ENCODE measurements at regions not wholly inside any gene's neighbourhood (a gene's known extent, or its start where the extent isn't known, plus 50 kb on each side); places are given as distances from the start of the nearest gene placed in this dataset.
"Not testable (repeated sequence)": the region's sequence is repeated elsewhere in the genome, so short reads cannot be mapped to it uniquely, and the experiment has no call there.

DNA sequence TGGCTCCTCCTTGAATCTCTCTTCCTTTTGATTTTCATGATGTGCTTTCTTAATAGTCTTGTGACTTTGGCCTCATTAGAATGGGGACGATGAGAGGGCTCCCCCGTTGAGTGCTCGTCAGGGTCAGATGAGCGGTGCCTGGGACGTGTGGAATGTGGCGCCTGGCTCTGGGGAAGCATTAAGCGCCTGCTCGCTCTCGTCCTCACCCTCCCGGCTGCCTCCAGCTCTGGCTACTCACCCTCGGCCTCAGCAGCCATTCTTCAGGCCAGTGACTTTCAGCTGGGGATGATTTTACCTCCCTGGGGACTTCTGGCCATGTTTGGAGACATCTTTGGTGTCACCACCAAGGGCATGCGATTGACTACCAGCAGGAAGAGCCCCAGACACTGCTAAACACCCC is 69.7 kb downstream of the RPS6KA4 start:
- DNase-seq = no peak

DNA sequence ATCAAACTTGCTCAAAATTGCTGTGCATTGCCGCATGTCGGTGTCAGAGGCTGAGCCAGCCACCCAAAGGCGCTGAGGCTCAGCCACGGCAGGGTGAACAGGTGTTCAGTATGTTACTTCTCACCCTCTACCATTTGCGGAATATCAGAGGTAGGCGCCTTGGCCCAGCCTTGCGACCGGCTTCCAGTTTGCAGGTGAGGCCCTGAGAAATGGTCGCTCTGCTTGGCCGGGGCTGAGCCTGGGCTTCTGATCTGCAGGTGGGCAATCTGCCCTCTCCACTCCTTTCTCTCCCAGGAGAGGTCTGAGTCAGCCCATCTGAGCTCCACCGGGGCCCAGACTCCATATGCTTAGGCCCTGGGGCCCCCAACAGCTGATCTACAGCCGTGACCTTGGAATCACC is 71.0 kb downstream of the RPS6KA4 start:
- DNase-seq = no peak

DNA sequence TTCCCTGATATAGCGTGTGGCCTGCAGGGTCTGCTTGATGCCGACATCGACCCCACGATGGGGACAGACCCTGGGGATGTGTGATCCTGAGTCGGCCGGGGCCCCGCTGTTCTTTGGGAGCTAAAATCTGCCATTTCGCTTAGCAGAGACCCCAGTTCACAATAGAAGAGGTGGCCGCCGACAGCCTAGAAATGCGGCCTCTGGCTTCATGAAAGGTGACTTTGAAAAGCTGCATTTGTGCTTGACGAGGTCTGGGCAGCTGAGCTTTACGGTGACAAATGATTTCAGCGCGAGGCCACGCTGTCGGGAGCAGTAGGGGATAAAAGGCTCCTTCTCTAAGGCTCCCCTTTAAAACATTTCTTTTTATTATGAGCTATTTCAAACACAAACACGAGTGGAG is 71.7 kb downstream of the RPS6KA4 start:
- no peak for DNase-seq

DNA sequence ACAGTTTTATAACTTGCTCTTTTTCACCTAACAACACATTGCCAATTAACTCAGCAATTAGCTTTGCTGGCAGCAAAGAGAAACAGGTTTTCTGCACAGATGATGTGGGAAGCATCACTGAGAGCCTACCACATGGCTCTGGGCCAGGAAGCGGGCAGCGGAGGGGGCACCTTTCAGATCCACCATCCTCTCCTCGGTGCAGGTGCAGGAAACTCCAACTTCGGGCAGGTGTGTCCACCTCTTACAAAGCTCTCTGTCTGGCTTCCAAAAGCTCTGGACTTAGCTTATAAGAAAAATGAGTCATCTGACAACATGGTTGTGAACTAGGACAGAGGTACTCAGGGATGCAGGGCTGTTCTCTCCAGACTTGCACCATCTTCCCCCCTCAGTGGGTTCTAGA is 77.0 kb downstream of the RPS6KA4 start:
- DNase-seq = no peak

DNA sequence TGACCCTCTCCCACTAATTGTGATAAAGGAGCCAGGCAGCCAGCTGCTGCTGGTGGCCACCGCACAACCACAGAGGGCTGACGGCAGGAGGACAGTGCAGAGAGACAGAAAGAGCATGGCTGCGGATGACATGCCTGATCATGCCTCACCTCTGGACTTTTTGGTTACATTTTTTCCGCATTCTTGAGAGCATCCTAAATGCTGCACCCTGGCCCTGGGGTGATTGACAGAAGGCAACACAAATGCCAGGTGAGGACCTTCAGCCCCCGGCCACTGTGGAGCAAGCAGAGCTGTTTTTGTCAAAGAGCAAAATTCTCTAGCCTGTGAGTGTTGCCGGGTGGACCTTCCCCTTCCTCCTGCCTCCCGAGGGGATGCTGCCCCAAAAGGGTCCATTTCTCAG is 78.5 kb downstream of the RPS6KA4 start:
- no peak for DNase-seq

DNA sequence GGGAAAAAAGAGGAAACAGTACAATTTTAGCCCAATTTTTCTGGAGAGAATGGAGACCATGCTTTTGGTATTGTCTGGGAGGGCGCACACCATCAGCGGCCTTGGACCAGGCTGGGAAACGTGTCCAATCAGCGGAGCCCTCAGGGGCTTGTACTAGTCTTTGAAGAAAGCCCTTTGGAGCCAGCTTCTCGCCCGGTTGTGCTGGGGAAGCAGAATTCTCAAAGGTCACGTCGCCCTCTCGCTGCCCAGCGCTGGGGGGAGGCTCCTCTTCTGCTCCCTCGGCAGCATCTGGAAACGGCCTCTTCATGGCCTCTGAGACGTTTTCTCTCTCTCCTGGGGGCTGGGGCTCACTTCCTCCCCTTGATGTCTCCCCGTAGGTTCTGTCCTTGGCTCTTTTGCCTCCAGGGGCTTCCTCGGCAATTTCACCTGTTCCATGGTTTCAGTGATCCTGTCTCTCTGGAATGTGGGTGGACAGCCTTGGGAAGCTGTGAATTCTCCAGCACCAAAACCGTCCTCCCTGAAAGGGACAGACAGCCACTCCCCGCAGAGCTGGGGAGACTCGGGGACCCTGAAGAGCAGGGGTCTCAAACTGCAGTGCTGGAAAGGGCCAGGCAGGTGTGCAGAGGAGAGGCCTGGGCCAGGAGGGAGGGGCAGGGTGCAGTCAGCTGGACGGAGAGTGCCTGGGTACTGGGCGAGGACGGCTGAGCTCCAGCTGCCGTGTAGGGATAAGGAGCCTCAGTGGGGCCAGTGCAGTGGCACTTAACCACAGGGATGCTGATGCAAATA is 80.2 kb downstream of the RPS6KA4 start:
- DNase-seq = no peak

DNA sequence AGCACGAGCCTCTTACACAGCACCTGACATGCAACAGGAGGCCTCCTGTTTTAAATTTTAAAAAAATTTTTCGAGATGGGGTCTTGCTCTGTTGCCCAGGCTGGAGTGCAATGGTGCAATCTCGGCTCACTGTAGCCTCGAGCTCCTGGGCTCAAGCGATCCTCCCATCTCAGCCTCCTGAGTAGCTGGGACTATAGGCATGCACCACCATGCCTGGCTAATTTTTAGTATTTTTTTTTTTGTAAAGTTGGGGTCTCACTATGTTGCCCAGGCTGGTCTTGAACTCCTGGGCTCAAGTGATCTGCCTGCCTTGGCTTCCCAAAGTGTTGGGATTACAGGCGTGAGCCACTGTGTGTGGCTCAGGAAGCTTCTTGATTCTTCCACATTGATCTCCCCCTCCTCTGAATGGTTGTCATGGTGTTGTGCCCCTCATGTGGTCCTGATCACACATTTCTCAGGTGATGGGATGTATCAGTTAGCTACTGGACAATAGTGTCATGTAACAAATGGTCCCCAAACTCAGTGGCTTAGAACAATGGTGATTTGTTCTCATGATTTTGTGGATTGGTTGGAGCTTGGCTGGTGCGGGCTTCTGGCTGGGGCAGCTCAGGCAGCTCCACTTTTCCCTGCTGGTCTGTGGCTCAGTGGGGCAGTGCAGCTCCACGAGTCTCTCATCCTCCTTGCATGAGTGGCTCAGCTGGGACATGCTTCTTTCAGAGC is 81.0 kb downstream of the RPS6KA4 start:
- not testable (repeated sequence) for DNase-seq

DNA sequence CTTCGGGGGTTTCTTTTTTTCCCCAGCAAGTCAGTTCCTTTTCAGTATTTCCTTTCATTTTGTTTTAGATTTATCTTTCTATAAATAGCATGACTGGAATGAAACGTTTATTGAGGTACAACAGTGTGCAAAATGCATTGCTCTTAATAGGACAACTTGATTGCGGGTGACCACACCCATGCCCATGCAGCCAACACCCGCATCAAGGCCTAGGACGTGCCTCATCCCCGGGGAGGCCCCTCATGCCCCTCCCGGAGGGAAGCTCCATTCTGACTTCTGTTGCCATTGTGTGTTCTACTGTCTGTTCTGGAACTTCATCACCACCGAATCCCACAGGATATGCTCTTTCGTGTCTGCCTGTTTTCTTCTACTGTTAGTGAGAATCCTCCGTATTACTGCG is 82.2 kb downstream of the RPS6KA4 start:
- DNase-seq = no peak

DNA sequence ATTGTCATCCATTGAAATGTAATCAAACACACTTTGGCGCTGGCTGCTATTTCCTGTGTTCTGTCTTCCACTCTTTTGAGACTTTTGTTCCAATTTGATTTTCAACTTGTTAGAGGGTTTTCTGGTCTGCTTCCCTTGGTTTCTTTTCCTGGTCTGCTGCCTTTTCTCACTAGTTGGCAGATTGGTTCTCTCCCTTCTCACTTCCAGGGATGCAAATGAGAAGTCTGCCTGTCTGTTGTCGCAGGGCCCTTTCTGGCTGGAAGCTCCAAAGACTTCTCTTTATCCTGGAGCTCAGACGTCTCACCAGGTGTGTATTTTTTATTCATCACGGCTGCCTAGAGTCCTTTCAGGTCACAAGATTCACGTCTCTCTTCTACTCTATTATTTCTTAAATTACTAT is 84.0 kb downstream of the RPS6KA4 start:
- DNase-seq = no peak

DNA sequence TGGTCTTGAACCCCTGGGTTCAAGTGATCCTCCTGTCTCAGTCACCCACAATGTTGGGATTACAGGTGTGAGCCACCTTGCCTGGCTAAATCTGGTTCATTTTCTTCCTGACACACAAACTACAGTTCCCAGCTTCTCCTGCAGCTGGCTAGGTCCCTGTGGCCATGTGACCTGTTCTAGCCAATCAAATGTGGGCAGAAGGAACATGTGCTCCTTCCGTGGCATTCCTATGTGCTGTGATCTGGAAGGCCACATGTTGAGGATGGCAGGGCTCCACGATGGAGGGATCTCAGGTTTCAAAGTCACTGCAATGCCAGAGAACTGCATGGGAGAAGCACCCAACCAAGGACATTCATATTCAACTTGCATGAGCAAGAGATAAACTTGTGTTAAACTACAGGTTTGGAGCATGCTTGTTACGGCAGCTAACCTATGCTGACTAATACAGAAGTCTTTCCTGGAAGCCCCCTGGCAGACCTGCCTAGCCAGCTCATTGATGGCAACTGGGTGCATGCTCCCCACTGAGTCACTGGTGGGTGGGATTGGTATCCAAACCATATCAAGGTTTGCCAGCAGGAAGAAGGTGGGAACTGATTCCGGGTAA is 86.0 kb downstream of the RPS6KA4 start:
- no peak for DNase-seq

DNA sequence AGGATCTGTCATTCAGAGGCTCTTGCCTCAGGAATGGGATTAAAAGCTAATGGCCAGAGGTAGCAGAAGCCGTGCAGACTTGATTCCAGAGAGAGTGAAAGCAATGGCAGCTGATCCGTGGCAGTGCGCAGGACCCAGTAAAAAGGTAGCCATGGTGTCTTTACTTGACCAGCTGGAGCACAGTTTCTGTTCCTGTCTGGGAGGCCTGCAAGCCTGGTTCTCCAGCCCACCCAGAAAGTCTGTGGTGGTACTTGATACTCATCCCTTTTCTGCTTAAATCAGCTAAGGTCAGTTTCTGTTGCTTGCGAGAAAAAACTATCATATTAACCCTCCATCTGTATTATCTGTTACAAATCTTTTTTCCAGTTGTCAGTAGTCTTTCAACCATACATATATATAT is 86.7 kb downstream of the RPS6KA4 start:
- DNase-seq = no peak

DNA sequence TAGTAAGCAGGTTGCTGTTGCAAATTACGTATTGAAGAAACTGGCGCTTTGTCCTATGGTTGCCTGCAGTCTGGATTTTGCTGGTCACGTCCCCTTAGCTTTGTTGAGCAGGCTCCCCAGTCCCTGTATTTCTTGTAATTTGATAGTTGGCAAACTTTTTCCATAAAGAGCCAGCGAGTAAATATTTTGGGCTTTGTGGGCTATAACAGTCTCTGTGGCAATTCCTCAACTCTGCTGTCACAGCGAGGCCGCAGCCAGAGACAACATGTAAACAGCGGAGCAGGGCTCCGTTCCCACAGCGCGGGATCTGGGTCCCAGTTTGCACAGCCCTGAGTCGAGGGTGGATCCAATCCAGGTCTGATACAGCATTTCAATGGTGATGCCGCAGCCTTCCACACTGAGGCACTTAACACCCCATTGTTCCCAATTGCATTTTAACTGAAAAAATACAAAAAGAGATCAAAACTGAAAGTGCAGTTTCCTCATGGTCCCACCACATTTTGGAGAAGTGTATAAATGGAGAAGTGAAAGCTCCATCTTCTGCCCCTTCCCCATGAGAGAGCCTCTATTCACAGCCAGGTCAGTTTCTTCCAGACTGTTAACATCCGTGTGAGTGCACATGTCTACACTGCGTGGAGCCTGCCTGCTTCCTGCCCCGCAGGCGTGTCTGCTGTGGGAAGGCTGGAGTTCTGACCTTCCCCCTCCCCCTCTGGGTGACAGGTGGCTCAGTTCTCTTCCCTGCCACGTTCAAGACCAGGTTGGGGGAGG is 89.1 kb downstream of the RPS6KA4 start:
- no peak for DNase-seq

DNA sequence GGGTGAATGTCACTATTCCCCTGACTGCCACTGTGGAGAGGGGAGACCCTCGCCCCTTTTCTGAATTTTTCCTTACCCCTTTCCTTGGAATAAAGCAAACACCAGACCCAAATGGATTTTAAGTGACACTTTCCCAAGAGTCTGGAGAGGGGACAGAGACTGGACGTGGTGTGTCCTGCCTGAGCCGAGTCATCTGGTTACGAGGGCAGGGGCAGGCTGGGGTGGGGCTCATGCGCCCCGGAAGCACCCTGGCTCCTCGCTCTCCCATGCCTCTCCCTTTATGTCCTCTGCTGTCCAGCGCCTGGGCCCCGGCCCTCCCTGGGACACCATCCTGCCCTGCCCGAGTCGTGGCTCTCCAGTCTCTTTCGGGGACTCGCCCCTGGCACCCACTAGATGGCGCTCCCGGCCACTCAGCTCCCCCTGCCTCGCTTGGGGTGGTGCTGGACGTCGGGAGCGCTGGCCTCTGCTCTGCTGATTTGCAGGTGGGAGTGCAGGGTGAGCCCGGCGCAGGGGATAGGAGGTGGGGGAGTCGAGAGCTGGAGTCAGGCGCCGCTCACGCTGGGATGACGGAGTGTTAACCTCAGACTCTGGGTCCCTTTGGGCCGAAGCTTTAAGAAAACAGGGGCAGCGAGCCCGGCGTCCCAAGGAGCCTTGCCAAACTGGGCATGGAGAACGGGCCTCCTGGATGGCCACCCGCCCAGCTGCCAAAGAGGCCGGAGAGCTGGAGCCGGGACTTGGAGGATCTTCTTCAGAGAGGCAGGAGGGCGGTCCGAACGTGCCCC is 89.8 kb downstream of the RPS6KA4 start:
- peak; percentile 56 to 65 for DNase-seq

DNA sequence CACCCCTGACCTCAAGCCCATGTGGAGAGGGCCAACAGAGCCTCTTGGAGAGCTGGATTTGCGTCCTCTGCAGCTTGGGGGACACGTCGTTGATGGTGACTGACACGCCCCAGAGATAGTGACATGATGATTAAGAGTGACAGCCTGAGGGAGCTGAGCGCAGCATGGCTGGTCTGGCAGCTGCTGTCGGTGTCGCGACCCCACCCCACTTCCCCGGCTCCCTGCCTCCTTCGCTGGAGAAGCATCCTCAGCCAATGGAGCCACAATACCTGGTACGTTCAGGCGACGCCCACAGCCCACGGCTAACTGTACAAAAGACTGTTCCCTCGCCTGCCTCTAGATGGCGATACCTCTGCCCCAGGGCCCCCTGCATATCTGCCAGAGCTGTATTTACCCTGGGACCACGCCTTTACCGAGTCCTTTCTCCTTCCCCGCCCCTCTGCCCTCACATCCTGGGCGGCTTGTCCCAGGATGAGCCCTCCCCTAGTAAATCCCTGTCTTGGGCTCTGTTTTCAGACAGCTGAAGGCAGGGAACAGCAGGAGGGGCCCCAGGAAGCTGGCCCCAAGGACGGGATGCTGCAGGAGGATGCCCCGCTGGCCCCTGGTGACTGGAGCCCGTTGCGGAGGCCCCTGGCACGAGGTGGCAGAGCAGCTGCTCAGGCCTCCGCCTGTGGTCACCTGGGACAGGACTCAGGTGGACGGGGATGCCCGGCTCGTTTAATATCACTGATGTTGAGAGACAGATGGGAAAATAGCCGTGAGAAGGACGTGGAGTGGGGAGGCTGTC is 90.6 kb downstream of the RPS6KA4 start:
- DNase-seq = peak; percentile 67 to 68

DNA sequence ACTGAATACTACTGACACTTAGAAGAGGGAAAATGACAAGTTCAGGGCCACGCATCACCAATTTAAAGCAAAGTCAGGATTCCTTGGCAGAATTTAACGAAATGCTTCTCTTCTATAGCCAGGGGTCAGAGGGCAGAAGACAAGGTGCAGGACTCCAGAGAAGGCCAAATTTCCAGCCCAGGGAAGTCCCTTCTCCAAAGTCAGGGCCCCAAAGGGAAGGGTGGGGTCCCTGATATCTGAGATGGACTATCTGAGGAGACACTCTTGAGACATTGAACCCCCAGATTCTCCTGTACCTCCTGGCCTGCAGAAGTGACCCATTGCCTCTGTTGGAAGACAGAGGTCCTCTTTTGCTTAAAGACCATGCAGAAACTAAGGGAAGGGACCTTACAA is 91.2 kb downstream of the RPS6KA4 start:
- no peak for DNase-seq

DNA sequence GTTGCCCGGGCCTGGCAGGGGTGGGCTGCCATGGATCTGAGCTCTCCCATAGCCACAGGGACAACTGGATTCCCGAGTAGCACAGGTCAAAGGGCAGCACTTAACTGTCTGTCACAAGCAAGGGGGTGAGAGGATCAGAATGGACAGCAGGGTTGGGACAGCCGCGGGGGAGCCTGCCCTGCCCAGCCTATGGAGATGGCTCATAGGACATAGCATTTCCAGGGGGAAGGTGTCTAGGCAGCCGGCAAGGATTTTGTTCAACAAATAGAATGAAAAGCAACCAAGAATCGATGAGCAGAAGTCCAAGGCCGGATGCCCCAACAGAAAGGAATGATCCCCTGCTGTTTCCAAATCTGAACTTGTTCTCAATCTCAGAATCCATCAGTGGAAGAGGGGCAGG is 92.9 kb downstream of the RPS6KA4 start:
- DNase-seq = no peak

DNA sequence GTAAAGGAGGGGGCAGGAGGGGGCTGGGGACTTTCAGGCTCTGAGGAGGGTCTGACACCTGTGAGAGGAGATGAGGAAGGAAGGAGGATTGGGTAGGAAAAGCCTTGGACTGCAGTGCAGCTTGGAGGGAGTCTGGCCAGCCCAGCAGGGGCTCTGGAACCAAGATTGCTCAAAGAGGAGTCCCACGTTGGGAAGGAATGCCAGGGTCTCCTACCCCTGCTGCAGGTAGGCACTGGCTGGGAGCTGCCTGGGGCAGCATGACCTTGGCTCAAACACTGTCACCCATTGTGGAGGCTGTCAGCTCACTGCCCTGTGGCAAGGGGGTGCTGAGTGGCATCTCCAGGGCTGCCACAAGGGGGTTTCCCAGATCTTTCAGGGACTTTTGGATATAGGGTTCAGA is 94.5 kb downstream of the RPS6KA4 start:
- no peak for DNase-seq

DNA sequence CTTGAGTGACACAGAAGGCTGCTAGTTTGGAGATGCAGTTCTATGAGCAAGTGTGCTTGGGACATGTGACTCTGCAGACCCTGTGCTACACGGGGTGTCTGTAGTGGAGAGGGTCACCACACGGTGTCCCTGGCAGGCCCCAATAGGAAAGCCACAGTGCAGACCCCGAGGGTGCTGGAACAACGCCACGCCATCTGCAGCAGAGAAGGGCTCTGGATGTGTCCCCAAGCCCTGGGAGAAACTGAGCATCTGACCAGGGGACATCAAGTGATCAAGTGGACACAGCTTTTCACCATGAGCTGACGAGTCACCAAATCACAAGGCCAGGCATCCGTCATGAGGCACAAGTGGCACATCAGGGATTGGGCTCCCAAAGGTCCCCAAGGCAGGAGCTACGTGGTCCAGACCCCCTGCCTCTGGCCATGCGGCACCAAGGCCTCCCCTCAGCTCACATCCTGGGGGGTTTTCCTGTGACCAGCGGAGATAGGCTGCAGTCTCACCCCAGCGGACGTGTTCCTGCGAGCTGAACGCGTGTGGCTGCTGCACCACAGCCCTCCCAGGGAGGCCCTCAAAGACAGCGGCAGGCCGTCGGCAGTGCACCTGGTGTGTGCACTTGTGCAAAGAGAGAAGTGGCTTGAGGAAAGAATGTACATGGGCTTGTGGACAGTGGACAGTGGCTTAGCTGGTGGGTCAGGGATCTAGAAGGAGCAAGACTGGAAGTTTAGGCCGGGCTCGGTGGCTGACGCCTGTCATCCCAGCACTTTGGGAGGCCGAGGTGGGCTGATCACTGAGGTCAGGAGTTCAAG is 96.7 kb downstream of the RPS6KA4 start:
- DNase-seq = no peak

DNA sequence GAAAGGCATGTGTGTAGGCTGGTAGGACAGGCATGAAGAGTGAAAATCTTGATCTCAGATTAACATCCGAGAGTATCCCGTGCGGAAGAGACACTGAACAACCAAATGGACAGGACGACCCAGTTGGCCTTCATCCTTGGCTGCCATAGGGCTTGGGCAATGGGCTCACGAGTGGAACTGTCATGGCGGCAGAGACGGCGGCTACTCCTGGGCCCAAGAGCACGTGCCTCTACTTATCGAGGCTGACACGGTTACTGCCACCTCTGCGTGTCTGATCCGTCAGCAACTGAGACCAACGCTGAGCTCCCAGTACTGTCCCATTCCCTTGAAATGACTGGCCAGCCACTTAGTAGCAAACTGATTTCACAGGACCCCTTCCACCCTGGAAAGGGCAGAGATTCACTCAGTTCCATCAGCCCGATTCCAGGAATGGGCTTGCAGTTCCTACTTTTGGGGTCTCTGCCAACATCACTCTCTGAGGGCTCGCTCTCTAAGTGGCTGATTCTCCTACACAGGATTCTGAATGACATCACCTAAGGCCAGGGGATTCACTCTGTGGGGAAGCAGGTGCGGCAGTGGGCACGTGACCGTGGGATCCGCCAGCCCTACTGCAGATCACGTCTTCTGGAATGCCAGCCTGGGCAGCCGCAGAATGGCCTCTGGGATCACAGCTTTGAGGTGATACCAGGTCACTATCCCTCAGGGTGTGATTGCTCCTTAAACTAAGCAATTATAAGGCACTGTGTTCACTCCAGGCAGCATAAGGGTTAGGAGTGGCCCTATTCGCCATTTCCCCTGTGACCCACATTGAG is 97.8 kb downstream of the RPS6KA4 start:
- no peak for DNase-seq

DNA sequence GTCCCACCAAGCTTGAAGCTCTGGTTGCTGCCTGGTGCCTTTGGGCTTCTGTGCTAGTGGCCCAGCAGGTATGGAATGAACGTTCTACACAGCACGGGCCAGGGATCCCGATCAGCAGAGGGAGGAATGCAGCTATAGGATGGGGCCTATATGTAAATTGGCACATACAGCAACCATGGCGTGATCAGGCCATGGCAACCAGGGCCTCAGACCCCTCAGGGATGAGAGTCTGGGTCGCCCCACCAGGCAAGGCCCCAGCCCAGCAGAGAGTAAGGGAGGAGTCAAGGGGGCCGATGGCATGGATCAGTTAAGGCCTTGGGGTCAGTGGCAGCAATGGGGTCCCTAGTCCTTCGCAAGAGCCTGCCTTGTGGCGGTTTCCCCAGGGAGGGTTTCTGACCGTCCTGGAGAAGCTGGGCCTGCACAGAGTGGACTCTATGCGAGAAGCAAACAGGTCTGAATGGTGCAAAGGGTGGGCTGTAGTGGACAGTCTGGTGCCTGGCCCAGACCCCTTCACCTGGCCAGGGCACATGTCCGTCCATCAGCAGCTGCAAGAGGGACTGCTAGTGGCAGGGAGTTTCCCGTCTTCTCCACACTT is 98.2 kb upstream of the SLC22A11 start:
- no peak for DNase-seq
